Activated gamma-delta T cell (primary cell): ENCODE measurements at regions not wholly inside any gene's neighbourhood (a gene's known extent, or its start where the extent isn't known, plus 50 kb on each side); places are given as distances from the start of the nearest gene placed in this dataset.

Experiments
- DNase-seq: peaks from one replicate; lab custom pipeline; 2025; lab: John Stamatoyannopoulos, UW

- DNase-seq, result no peak
These were observed 52.3 kb upstream of the EDNRA start for GRCh38 chr4:147428583-147428982.

DNA sequence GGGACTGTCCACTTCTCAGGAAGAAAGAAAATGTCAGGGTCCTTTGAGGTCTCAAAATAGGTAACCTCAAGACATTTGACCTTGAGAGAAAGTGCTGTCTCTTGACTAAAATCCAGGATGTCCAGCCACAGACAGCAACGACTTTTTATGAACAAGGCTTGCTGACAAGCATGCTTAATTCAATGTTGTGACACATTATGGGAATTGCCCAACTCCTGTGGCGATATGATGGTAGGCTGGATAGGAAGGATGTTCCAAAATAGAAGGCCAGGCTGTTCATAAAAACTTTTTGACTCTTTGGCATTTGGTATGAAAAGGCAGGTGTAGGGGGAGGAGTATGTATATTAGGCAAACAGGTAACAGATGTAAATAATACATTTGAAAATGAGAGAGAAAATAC is 50.8 kb upstream of the EDNRA start:
- no peak for DNase-seq
